ENCODE measurements at regions not wholly inside any gene's neighbourhood (a gene's known extent, or its start where the extent isn't known, plus 50 kb on each side); places are given as distances from the start of the nearest gene placed in this dataset.
"Not testable (repeated sequence)": the region's sequence is repeated elsewhere in the genome, so short reads cannot be mapped to it uniquely, and the experiment has no call there.

DNA sequence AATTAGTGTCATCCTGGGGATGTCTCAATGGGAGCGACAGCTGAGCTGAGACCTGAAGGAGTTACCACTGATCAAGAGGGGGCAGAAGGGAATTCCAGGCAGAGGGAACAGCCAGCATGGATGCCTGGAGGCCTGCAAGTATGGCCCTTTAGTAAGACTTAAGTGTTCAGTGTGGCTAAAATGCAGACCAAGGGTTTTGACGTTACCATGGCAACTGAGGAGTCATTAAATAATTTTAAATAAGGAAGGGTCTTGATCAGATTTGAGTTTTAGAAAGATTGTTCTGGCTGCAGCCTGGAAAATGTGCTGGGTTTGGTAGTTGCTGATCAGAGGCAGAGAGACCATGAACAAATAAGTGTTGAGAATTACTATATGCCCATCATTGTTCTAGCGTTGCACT, 285.5 kb downstream of the USP46 start:
- DNase-seq: no peak

- DNase-seq: no peak
Observed at GRCh38 chr4:52374877-52375276, 284.2 kb downstream of the USP46 start.

DNA sequence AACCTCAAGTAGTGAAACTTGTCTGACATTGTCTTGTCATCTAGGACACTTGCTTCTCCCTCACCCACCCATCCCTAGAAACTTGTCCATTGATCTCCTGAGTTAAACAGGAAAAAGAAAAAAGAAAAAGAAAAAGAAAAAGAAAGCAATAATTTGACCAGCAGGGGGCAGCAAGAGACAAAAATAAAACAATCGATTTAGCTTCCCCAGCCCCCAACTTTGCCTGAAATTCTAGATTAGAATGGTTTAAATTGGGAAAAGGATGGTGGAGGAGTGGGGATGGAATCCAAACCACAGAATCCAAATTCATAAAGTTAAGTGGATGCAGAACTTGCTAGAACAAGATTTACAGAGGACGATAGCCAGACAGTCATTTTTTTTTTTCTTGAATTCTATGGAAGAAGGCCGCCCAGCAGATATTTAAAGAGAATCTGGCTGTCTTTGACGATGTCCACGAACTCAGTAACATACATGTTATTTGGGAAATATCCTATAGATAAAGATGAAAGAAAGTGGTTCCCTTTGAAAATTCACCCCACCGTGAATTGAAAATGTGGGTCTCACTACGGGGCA, 282.9 kb downstream of the USP46 start:
- DNase-seq: peak; percentile 79

DNA sequence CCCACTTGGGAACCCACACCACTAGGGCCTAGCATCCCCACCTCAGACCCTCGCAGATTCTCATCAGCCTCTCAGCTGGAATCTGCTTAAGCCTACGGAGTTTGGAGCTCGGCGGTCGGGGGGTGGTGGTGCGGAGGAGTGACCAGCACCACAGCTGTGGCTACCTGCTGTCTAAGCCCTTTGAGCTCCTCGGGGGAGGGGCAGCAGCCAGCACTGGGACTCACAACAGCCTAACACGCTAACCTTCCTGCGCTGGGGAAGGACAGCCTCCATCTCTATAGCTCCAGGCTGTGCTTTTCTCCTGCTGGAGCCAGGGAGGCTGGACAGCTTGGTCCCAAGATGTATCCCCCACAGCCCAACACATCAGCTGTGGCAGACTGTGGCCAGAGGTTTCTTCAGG, 281.5 kb downstream of the USP46 start:
- peak; percentile 1 for DNase-seq

GRCh38 chr4:52407545-52407944, 251.6 kb downstream of the USP46 start:
- peak; percentile 27 for DNase-seq

DNA sequence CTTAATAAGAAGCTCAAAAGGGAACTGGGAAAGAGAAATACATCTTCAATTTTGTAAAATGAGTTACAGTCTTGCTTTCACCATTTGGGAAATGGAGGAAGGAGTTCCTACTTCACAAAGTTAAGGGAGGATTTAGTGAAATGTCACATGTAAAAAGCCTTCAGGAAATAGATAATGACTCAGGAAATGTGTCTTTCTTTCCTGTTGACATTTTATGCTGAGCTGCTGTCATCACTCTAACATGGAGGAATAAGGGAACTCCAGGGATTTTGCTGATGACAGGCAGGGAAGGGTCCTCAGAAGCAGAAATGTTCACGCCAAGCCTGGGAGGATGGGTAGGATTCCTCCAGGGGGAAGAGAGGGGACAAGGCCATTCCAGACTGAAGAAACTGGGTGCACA, 251.1 kb downstream of the USP46 start:
- DNase-seq: no peak

GRCh38 chr4:52408471-52408870, 250.6 kb downstream of the USP46 start:
- peak; percentile 9 for DNase-seq

DNA sequence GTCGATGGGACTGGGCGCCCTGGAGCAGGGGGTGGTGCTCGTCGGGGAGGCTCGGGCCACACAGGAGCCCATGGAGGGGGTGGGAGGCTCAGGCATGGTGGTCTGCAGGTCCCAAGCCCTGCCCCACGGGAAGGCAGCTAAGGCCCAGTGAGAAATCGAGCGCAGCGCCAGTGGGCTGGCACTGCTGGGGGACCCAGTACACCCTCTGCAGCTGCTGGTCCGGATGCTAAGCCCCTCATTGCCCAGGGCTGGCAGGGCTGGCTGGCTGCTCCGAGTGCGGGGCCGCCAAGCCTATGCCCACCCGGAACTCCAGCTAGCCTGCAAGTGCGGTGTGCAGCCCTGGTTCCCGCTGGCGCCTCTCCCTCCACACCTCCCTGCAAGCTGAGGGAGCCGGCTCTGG, 249.3 kb downstream of the USP46 start:
- not testable (repeated sequence) for DNase-seq

DNA sequence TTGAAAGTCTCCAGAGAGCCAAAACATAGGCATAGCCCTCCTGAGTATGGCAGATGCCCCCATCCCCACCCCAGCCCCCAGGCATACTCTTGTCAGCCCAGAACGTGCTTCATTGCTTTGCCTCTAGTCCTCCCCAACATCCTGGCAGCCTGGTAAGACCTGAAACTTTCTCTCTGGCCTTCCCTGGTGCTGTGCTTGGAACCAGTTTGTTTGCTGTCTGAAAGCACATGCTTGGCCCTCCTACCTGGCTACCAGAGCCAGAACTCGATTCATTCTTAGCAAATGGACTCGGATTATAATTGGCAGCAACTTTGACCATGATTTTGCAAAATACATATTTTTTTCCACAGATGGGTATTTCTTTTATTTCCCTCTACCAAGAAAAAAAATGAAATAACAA, 248.1 kb downstream of the USP46 start:
- no peak for DNase-seq

- DNase-seq: no peak
Observed at GRCh38 chr4:52420330-52420729, 238.8 kb downstream of the USP46 start.

GRCh38 chr4:52421811-52422213, 237.3 kb downstream of the USP46 start:
- peak; percentile 13 for DNase-seq

DNA sequence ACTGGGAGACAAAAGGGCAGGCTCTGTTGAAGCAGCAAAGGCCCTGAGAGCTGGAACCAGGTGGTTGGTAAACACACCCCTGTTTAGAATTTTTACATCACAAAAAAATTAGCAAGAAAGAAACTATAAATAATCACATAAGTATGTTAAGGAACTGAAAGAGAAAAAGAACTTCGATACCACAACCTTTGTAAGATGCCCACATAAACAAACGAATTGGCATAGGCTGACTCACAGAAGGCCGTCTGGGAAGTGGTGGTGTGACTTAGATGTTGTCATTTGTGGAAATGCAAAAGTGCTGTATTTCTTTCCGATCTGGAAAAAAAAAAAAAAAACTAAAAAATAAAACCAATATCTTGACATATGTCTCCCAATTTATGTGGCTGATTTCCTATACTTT, 235.1 kb downstream of the USP46 start:
- no peak for DNase-seq

DNA sequence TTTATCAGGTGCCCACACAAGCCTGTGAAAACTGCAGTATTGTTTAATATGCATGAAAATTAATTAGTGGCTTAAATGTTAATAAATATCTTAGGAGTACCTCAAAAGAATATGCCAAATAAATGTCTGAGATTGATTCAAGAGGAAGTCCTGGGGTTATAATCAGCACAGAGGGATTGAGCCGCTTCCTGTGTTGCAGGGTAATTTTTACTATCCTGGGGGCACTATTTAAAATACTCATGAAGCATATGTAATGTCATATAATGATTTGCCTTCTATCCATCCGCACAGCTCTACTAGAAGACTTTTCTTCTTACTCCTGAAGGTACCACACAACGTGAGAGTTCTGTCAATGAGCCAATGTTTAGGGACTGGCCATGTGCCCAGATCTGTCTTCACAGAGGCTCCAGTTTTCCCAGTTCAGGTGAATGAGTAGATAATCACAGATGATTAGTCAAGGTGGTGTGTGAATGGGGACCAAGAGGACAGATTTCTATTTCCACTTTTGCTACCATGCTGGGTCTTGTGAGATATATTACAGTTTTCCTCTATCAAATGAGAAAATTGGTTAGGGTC, 233.3 kb downstream of the USP46 start:
- DNase-seq: no peak

DNA sequence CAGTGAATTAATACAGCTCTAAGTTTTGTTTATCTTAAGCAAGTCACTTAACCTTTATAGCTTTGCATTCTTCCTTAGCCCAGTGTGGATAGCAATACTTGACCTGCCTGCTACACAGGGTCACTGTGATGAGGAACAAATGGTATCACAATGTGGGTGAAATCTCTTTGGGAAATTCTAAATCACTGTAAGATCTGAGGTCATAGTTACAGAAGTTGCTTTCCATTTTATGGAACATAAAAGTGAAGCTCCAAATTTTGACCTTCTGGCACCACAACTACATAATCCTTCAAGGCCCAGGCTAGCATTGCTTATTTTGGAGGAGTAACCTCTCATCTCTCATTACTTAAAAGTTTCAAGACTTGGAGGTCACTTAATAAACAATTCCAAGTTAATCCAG, 227.7 kb downstream of the USP46 start:
- no peak for DNase-seq

- DNase-seq: no peak
Observed at GRCh38 chr4:52431869-52432268, 227.2 kb downstream of the USP46 start.

DNA sequence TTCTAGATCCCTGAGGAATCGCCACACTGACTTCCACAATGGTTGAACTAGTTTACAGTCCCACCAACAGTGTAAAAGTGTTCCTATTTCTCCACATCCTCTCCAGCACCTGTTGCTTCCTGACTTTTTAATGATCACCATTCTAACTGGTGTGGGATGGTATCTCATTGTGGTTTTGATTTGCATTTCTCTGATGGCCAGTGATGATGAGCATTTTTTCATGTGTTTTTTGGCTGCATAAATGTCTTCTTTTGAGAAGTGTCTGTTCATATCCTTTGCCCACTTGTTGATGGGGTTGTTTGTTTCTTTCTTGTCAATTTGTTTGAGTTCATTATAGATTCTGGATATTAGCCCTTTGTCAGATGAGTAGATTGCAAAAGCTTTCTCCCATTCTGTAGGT, 216.6 kb downstream of the USP46 start:
- DNase-seq: not testable (repeated sequence)

- DNase-seq: no peak
Observed at GRCh38 chr4:52472444-52472843, 186.7 kb downstream of the USP46 start.

DNA sequence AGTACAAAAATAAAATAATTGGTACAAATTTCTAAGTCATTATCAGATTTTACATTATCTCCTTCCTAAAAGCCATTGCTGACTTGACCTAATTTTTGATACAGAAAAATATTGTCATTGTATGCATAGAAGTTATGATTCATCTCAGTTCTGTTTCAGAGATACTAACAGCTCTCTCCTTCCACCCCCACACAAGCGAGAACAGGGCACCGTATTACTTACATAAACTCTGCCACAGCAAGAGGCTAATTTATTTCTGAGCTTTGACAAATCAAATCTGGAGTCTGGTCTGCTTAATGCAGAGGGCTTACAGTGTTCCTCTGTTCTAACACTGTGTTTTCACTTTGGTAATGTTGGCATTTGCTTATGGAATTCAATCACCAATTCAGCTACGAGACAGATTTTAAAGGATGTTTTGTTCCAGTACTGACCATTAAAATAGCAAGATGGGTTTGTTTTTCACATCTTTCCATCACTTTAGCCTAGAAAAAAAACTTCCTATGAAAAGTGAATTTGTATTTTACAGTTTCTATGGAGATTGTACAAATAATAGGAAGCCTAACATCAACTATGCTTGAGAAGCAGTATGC, 181.8 kb downstream of the USP46 start:
- no peak for DNase-seq

DNA sequence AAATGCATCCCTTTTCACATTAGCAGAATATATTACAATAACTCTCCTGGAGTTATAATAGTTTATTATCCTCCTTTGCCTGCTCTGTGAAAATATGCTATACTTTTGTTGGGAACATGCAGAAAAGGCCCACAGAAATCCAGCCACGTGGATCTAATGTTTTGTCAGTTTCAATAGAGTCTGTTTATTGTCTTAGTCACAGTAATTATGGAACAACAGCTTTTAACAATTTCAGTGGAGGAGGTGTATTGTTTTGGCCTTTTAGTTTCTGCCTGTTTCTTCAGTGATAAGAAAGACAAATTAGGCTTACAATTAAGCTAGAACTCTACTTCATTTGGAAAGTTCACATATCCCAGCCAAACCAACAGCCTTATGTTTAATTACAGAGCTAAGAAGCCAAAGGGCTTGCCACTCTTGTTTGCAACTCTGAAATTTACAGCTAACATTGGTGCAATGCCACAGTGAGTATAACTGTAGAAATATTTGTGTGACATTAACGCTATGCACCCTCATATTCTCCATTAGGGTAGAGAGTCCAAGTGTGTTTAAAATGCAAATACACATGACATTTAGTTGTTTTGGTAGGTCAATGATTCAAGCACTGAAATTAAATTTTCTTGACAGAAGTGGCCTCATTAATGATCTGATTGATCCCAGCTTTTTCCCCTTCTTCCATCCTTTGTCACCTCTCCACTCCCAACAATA, 175.8 kb downstream of the USP46 start:
- DNase-seq: no peak

GRCh38 chr4:52507774-52508173, 151.3 kb downstream of the USP46 start:
- peak; percentile 0 for DNase-seq

DNA sequence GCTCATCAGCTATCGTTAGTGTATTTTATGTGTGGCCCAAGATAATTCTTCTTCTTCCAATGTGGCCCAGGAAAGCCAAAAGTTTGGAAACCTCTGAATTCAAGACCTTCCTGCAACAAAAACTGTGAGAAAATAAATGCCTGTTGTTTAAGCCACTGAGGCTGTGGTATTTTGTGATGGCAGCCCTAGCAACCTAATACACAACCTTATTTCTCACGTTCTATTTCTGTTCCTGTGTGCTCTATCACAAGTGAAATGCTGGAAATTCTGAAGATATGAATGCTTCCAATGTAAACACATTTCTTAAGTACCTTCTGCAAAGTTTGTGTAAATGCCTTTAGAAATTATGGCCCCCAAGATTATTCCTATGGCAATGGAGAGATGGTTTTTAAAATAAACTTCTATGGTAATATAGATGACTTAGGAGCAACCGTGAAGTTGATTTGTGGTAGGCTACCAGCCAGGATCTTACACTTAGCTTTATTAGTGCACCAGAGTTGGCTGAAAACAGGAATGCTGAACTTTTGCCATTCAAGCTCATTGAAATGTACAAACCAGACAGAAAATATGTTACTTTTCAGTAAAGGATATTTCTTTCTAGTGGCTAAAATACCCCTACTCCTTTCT, 148.0 kb downstream of the USP46 start:
- no peak for DNase-seq

DNA sequence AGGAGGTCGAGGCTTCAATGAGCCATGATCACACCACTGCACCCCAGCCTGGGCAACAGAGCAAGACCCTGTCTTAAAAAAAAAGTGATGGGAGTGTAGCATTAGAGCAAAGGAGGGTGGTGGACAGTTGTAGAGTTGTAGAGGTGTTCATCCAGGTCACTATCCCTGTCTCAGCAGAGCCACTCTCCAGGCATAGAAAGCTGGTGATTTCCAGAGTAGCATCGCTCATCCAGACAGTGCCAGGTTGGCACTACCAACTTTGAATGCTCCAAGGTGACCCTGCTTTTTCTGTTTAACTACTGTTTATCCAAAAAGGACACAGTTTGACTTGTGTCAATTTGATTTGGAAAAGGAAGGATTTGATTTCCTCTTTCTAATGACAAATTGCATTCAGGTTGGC, 147.3 kb downstream of the USP46 start:
- no peak for DNase-seq

GRCh38 chr4:52512291-52512690, 146.8 kb downstream of the USP46 start:
- no peak for DNase-seq

GRCh38 chr4:52522093-52522492, 137.0 kb downstream of the USP46 start:
- not testable (repeated sequence) for DNase-seq
